ENCODE measurements at regions not wholly inside any gene's neighbourhood (a gene's known extent, or its start where the extent isn't known, plus 50 kb on each side); places are given as distances from the start of the nearest gene placed in this dataset.

DNA sequence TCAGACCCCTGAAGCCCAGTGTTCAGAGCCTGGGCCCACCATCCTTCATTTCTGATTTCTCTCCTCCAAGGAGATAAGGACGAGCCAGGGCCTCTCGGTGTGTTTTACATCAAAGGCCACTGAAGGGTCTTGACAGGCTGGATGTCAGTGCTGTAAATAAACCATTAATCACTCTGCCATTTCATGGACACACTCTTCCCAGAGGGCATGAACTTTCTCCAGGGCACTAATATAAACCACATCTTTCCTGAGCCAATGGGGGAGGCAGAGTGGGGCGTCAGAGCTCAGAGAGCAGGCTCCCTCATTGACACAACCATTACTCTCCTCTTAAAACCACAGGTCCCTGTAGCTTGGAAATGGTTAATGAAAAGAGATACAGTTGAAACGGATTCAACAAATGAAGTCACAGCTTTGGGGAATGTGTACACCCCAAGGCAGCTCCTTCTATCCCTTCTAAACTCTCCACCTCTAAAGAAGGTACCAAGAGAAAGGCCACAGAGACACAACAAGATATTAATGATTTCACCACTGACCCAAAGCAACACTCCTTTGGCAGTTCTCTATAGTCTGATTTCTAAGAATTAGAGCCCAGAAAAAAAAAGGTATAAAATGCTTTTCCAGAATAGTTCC is 200.6 kb downstream of the CHIC2 start:
- no peak overlapping the region for H3K4me3 ChIP-seq (ENCODE audit: low read depth in 2 of 2, low read length in 1 of 2)
- H4K20me1 ChIP-seq (ENCODE audit: insufficient read depth) = no peaks in the 10 kb centered on the region
- WGBS (ENCODE audit: low lambda C conversion rate) = 69% methylated on average over 4 of the region's 4 CpGs
- no peak overlapping the region for H3K9ac ChIP-seq
- H3K4me1 ChIP-seq (ENCODE audit: control insufficient read depth in 1 of 2, insufficient read depth in 2 of 2, low read depth in 1 of 2, low read length in 1 of 2) = peaks cover 0 to 21% of the 10 kb centered on the region in 2 experiments; a peak in 2 of 4 replicates
- H2AFZ ChIP-seq (ENCODE audit: low read depth) = no peak overlapping the region
- ChIA-PET CTCF (interaction anchor here (1.4 kb wide), 1 partner anchor 160 kb away, joined by 3 read pairs; no protein-coding TSS in a partner anchor), POLR2A (no interaction called here)
- H3K27me3 ChIP-seq (ENCODE audit: insufficient read depth) = no peaks in the 10 kb centered on the region
- H3K4me2 ChIP-seq = no peak overlapping the region
- no peaks in the 10 kb centered on the region for H3K9me3 ChIP-seq
- H3F3A ChIP-seq (replicated peaks; ENCODE audit: insufficient read depth) = peaks cover 2% of the 10 kb centered on the region
- no peaks in the 10 kb centered on the region for H3K9me2 ChIP-seq
- no peak for TF ChIP-seq GABPA (IDR thresholded peaks at IDR 0.05; ENCODE audit: low read depth)
- TF ChIP-seq RXRA (IDR thresholded peaks at IDR 0.05; ENCODE audit: borderline replicate concordance, low read depth) = no peak
- no peak for TF ChIP-seq NFIC (IDR thresholded peaks at IDR 0.05; ENCODE audit: borderline replicate concordance)
- TF ChIP-seq MEF2A (IDR thresholded peaks at IDR 0.05; ENCODE audit: borderline replicate concordance, low read depth) = no peak
- peak; percentile 42; the same call in 1 of the 2 replicates for TF ChIP-seq TCF12 (IDR thresholded peaks at IDR 0.05)
- no peak for TF ChIP-seq CHD2 (IDR thresholded peaks at IDR 0.05; ENCODE audit: low read length, partially characterized antibody)
- no peak for TF ChIP-seq NRF1 (IDR thresholded peaks at IDR 0.05; ENCODE audit: low read depth, low read length)
- TF ChIP-seq SIN3A (IDR thresholded peaks at IDR 0.05; ENCODE audit: borderline replicate concordance, low read depth, low read length) = no peak
- TF ChIP-seq EP300 (IDR thresholded peaks at IDR 0.05; ENCODE audit: borderline replicate concordance in 1 of 2, low read depth in 1 of 2, low read length in 1 of 2) = 0 out of 4 replicates have a peak, but pooled peaks of 1 of the 2 experiments have one; percentile 8
- TF ChIP-seq, protein P1, sequence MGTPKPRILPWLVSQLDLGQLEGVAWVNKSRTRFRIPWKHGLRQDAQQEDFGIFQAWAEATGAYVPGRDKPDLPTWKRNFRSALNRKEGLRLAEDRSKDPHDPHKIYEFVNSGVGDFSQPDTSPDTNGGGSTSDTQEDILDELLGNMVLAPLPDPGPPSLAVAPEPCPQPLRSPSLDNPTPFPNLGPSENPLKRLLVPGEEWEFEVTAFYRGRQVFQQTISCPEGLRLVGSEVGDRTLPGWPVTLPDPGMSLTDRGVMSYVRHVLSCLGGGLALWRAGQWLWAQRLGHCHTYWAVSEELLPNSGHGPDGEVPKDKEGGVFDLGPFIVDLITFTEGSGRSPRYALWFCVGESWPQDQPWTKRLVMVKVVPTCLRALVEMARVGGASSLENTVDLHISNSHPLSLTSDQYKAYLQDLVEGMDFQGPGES (IDR thresholded peaks at IDR 0.05; ENCODE audit: low read depth, low read length) = no peak
- TF ChIP-seq, protein P2, sequence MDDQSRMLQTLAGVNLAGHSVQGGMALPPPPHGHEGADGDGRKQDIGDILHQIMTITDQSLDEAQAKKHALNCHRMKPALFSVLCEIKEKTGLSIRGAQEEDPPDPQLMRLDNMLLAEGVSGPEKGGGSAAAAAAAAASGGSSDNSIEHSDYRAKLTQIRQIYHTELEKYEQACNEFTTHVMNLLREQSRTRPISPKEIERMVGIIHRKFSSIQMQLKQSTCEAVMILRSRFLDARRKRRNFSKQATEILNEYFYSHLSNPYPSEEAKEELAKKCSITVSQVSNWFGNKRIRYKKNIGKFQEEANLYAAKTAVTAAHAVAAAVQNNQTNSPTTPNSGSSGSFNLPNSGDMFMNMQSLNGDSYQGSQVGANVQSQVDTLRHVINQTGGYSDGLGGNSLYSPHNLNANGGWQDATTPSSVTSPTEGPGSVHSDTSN (IDR thresholded peaks at IDR 0.05) = peak; percentile 28; the same call in 1 of the 2 replicates
- TF ChIP-seq, protein P3, sequence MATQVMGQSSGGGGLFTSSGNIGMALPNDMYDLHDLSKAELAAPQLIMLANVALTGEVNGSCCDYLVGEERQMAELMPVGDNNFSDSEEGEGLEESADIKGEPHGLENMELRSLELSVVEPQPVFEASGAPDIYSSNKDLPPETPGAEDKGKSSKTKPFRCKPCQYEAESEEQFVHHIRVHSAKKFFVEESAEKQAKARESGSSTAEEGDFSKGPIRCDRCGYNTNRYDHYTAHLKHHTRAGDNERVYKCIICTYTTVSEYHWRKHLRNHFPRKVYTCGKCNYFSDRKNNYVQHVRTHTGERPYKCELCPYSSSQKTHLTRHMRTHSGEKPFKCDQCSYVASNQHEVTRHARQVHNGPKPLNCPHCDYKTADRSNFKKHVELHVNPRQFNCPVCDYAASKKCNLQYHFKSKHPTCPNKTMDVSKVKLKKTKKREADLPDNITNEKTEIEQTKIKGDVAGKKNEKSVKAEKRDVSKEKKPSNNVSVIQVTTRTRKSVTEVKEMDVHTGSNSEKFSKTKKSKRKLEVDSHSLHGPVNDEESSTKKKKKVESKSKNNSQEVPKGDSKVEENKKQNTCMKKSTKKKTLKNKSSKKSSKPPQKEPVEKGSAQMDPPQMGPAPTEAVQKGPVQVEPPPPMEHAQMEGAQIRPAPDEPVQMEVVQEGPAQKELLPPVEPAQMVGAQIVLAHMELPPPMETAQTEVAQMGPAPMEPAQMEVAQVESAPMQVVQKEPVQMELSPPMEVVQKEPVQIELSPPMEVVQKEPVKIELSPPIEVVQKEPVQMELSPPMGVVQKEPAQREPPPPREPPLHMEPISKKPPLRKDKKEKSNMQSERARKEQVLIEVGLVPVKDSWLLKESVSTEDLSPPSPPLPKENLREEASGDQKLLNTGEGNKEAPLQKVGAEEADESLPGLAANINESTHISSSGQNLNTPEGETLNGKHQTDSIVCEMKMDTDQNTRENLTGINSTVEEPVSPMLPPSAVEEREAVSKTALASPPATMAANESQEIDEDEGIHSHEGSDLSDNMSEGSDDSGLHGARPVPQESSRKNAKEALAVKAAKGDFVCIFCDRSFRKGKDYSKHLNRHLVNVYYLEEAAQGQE (IDR thresholded peaks at IDR 0.05; ENCODE audit: low read depth, low read length) = no peak
- no peak for TF ChIP-seq TAF1 (IDR thresholded peaks at IDR 0.05; ENCODE audit: borderline replicate concordance, low read depth, low read length)
- TF ChIP-seq MXI1 (IDR thresholded peaks at IDR 0.05; ENCODE audit: low read depth, low read length) = no peak
- DNase-seq = no peak
- H3K36me3 ChIP-seq (replicated peaks in 1 of 2; ENCODE audit: control insufficient read depth in 1 of 2, insufficient read depth in 2 of 2, low read length in 1 of 2) = no peaks in the 10 kb centered on the region
- no peaks in the 10 kb centered on the region for H3K79me2 ChIP-seq (ENCODE audit: insufficient read depth)
- H3K27ac ChIP-seq (ENCODE audit: low read depth in 2 of 2, low read length in 1 of 2) = peak overlapping the region in 1 of 2 experiments; percentile 78; a peak in 1 of 4 replicates
